NCI-H526 treated with DMSO at 0.1 percent for 48 hours (cell line): ENCODE measurements at regions not wholly inside any gene's neighbourhood (a gene's known extent, or its start where the extent isn't known, plus 50 kb on each side); places are given as distances from the start of the nearest gene placed in this dataset.

Experiments used
- DNase-seq: peaks from one replicate; lab custom pipeline; 2025; lab: John Stamatoyannopoulos, UW

DNA sequence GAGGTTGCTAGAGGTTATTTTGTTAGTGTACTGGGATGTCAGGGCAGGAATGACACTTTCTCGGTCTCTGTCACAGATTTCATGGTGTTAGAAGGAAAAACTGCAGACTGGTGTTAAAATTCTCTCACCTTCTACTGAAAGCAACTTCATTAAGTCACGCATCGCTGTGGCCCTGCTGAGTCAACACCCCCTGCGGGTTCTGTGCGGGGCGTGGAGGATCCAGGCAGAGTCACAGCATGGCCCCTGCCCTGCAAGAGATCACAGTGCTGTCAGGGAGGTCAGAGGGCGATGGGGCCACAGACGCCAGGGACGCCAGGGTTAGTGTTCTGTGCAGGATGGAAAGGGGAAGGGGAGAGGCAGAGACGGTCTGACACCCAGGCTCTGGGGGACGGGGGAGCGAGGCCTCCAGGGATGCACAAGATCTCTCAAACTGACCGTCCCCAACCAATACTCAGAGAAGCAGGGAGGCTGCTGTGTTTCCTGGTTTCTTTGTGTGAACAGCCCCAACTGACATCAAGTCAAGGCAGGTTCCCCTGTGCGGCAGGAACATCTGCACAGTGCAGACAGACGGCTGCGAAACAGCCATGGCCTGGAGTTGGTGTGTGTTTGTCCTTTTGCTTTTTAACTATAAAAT is 354.9 kb upstream of the SALL3 start:
- no peak for DNase-seq

DNA sequence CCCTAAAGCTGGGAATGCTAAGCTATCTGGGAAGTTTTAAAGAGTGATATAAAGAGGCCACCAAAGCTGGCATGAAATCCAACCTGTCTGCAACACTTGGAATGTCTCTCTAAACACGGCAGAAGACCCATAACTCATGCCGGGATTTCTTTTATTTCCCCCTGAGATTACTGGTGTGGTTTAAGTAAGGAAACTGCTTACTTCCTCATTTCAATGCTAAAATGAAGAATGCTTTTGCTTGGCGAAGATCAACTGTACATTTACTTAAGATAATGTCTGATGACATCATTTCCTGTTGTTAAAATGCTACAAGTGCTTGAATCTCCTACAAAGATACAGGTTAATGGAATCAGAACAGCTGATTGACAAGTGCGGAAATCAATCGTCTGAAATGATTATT is 353.8 kb upstream of the SALL3 start:
- no peak for DNase-seq

DNA sequence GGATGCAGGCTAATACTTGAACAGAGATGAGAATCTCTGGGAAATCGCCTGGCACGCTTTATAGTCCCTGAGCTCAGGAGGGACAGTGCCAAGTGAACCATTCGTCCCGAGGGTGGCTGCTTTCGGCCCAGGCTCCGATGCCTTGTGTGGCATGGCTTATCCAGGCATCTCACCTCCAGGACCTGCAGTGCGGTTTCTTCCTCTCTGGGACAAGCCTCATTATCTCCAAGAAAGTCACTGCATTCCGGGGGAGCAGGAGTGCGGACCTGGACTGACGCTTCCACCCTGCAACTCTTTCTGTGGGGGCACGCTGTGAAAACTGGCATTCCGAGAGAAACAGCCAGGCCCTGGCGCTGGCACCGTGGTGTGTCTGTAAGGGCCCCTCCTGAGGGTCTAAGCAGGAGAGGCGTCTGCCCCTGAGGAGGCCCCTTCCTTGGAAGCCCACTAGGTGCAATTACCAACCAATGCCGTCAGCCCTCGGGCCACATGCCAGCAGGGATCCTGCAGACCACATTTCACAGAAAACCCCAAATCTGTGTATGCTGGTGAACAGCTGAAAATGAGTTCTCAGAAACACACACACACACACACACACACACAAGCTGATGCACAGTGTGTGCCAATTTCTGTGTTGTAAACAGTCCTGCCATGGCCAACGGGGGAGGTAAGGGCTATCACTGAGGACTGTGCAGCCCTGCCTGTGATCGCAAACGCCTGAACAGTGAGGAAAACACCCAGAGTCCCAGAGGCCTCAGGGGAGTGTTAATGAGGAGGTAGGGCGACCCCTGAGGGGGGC is 351.9 kb upstream of the SALL3 start:
- DNase-seq, result no peak

DNA sequence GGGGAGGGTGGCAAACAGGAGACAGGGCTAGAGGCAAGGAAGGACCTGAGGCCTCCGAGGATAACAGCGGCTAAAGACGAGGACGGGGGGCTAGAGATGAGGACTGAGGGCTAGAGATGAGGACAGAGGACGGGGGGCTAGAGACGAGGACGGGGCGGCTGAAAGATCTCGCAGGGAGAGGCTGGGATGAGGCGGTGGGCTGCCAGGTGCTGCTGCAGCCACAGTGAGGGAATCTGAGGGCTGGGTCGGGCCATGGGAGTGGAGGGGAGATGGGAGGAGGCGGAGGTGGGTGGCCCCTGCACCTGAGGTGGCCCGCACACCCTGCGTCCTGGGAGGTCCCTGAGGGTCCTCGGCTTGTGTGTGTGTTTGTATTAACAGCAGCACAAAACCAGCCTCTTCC is 350.2 kb upstream of the SALL3 start:
- no peak for DNase-seq

DNA sequence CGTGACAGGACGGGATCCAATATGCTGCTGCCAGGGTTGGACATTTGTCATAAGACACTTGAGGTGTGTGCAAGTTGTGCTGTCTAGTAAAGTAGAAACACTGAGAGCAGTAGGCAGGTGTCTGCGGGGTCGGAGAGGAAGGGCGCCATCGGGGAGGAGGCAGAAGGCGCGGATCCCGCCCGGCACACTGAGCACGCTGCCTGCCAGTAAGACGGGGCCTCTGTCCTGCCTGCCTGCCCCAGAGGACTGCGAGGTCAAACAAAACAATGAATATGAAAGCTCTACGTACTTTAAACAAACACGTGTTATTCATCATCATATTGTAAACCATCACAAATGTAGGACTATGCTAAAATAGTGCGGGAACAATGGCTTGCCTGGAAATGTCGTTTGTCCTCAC is 349.3 kb upstream of the SALL3 start:
- no peak for DNase-seq

DNA sequence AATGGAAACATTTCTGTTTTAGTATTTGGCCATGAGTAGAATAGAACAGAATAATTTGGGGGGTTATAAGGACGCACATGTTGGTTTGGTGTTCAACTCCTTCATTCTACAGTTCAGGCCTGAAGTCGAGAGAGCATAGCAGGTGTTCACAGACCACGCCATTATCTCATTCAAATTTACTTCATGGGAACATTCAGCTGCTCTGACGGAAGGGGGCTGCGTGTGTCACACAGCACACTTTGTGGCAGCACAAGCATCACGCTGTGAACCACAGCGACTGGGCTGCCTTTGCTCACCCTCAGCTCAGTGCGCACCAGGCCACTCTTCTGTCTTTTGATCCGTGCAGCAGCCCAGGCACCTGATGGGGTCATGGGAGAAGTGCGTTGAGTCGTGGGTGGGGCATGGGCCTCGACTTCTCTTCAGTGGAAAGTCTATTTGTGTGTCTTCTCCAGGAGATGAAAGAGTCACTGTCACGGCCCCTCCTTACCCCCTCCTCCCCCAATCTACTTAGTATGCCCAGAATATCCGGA is 348.6 kb upstream of the SALL3 start:
- no peak for DNase-seq

DNA sequence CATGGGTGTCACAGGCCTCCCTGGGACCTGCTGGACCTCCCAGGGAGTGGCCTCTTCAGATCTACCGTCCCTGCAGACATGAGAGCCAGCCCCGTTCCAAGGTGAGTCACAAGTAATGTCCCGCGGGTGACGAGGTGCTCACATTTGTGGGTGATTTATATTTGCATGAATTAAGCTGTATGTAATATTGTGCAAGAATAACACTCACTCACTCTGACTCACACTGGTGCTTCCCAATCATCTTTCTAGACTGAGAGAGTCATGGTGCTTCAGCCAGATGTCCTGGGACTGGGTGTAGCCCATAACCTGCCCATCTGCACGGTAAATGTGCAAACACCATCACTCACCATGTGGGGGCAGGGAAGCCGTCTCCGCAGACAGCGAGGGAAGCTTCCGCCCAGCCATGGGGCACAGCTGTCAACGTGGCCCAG is 347.5 kb upstream of the SALL3 start:
- no peak for DNase-seq

DNA sequence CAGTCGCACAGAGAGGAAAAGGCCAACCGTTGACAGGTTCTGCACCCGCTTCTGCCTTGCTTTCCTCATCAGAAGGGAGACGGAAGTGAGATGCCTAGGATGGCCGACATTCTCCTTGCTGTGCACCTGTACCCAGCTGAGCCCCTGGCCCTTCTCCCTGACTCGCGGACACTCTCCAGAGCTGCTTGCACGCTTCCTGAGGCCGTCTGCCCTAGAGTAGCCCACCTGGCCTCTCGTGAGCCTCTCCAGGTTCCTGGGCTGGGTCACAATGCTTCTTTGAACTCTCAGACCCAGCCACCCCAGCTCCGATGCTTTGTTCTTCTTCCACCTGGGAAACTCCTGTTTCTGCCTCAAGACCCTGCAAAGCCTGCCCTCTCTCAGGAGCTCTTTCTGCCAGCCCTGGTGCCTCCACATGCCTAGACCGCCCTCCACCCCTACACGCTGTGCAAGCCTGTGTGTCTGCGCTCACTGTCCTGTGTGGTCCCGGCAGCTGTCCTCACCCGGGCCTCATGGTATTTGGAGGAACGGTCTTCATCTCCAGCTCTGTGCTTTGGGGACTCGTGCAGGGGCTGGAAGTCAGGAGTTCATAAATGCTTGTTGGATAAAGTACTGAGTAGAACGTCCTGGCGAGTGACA is 345.4 kb upstream of the SALL3 start:
- no peak for DNase-seq

DNA sequence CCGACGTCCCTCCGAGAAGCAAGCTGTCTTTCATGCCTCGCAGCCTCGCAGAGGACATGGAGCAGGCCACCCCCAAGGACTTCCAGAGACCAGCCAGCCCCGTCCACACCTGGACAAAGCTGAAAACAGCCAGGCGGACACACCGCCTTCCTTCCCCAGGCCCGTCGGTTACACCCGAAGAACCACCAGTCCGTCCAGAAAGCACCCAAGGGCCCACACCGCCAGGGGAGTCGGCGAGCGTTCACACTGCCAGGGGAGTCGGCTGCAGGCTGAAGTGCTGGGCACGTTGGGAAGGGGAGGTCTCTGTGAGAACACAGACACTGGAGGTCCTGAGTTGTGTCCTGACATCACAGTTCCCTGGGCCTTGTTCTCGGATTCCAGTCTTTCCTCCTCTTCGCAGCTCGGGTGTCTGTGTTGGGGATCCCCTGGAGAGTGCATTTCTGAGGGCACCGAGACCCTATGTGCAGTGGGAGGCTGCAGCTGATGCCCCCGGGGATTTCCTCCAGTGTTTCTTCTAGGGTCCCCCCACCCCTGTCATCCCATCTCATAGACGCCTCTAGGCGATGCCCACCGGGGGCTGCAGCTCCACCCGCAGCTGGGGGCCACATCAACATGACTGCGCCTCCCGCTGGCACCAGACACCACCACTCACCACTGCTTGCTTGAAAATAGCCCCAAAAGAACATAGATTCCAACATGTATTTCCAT is 344.4 kb upstream of the SALL3 start:
- DNase-seq, result no peak

DNA sequence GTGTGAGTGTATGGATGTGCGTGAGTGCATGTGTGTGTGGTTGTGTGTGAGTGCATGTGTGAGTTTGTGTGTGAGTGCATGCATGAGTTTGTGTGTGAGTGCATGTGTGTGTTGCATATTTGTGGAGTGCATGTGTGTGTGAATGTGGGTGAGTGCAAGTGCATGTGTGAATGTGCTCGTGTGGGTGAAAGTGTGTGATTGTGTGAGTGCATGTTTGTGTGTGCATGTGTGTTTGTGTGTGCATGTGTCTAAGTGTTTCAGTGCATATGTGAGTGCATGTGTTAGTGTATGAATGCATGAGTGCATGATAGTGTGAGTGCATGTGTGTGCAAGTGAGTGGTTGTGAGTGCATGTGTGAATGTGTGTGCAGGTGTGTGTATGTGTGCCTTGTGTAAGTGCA is 343.4 kb upstream of the SALL3 start:
- DNase-seq, result no peak

DNA sequence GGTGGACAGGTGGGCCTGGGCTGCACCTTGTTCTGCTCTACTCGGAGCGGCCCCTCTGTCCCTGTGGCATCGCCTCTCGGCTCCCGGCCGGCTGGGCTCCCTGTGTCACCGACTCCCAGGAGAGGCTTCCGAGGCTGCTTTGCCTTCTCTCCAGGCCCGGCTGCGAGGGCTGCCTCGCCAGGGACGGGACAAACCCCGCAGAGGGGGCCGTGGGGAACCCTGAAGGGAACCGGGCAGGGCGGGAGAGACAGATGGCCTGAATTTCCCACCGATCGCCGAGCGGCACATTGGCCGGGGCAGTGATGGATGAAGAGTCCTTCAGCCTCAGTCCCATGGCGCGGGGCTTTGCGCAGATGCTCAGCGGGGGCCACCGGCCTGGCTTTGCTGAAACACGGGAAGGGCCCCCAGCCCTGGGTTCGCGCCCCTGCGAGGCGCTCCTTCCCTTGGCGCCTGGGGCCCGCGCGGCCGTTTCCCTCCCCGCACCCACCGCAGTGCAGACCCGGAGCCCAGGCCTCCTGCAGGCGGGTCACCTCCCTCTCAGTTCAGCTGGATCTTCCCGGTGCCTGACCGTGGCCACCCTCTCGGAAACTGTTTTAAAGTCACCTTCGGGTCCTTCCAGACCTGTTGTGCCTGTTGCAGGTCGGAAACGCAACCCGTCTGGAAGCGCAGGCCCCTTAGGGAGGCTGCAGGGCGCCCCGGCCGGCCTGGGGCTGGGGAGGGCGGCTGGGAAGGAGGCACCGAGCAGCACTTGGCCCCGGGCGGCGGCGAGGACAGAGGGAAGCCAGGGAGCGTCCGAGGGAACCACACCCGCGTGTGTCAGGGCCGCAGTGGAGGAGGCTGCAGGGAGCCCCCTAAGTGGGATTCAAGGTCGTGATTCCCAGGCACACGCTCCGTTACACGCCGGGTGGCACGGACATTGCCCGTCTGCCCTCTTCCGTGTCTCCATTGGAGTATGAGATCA is 341.9 kb upstream of the SALL3 start:
- no peak for DNase-seq

DNA sequence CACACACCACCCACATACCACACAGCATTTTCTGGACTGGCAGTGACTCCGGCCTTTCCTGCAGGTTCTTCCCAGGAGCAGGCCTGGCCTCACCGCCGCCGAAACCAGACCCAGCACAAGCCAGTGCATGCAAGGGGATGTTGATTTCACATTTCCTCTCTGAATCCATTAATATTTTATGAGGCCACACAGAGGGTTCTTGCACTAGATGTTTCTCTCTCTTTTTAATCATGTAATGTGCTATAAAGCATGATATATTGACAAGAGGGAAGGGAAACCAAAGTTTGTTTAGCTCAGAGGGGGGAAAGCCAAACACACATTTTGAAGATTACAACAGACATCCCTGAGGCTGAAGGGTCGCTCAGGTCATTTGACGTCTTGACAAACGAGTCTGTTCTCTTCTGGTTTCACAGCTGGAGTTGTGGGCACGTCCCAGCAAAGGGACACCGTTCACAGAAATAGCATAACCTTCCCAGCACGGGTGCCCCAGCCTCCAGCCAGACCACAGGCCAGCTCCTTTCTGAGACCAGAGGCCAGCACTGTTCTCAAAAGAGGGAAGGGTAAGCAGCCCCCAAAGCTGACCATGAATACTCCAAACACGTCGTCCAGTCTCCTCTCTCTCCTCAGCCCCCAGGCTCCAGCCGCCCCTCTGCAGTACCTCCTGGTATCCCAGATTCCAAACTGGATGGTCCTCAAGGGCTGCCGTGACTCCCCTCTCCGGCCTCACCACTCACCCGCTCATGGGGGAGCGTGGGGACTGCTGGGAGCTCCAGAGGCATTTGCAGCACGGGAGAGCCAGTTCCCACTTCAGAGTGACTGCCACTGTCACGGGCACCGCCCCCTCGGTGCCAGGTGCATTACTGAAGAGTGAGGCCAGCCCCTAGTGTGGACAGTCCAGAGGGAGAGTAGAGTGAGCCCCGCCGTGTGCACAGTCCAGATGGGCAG is 340.3 kb upstream of the SALL3 start:
- DNase-seq, result no peak

DNA sequence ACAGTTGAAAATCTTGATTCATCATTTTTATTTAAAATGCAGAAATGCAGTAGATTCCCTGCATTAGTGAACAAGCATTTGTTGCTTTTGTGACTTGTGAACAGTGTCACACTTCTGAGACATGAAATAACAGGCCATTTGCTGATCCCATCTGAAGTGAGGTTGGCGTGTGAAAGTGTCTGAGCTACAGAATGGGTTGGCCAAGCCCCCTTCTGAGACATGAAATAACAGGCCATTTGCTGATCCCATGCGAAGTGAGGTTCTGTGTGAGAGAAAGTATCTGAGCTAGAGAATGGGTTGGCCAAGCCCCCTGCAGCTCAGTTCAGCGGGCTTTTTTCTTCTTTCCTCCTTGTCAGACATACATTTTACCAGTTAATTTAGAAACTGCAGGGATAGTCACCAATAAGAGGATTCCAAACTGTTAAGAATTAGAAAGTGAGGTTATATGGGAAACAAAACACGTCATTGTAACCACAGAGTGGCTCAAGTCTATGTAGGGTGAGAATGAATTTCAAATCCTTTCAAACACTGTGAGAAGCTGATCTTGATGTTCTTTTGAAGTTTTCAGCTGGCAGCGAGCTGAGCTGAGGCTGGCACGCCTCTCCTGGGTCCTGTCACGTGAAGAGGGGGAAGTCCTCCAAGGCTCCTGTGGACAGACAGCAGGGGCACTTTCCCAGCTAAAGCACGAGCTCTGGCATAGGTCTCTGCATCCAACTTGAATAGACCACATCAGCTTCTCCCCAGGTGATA is 339.2 kb upstream of the SALL3 start:
- DNase-seq, result no peak

DNA sequence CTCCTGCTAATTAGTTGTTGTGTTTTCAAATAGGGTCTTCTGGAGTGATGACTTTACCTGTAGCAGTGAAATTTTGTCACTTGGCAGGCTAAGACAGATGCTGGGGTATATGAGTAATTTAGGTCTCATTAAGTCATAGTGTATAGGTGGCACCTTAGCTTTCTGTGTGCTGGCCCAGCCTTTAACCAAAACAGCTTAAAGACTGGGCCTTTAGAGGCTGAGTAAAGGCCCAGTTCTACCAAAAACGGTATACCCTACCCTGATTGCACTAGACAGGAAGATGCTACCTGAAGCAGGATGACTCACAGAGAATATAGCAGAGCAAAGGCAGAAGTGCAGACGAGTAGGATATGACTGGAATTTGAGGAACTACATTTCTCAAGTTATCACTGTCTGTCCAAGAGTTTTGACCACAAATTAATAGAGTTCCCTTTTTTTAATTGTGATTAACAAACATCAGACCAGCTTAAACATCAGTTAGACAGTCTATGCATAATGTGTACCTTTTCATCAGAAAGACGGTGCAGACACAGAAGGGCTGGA is 337.9 kb upstream of the SALL3 start:
- DNase-seq, result no peak

DNA sequence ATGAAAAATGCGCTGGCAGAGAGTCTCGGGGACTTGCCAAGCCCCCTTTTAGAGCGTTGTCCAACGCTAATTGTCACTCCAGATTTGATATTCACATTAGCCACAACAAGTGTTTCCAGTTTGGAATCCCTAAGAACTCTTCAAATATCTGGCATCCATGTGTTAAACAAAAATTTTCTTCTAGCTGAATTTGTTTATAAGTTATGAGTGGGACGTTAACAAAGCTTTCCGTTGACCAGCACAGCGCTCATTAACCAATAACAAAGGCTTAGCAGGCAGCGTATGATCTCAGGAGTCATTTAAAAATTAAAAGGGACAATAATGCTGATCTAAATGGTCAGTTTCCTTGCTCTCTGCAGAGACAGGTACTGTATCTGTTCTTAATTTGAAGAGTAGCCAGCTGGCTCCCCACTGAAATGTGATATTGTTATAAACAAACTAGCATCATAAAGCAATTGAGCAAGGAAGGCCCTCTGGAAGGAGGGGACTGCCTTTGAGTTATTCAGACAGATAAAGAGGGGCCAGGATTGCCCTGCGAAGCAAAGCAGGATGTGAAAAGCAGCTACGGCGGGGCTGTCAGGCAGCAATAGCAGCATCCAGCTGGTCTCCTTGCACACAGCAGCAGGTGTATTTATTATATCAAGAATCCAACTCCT is 337.2 kb upstream of the SALL3 start:
- DNase-seq, result no peak

DNA sequence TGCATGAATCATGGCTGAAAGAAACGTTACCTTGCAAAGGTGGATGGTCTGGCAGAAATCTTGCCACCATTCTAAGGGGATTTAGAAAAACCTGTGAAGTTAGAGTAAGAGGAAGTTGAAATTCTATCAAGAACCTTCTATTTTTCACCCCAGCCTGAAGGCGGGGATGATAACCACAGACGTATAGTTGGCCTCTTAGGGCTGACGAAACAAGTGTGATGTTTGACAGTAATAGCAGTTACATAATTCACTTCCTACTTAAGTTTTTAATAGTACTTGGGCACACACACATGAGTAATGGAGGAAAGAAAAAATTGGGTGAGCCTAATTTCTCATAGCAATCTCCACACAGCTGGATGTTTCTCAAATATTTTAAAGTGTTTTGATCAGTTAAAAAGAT is 336.6 kb upstream of the SALL3 start:
- DNase-seq, result no peak

DNA sequence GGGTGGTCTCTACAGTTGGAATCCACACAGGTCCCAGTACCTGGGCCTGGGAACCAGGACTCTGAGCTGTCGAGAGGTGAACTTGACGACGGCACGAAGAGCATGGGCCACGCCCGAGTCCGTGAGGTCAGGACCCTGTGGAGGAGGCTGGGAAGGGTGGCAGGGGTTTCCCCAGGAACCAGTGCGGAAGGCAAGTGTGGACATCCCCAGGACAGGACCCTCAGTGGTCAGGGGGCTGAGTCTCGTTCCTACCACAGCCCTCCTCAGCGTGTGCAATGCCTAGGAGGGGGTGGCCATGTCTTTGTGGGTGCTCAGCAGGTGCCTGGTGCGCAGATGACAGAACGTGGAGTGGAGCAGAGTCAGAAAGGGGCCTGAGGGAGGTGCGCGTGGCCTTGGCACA is 335.6 kb upstream of the SALL3 start:
- no peak for DNase-seq

DNA sequence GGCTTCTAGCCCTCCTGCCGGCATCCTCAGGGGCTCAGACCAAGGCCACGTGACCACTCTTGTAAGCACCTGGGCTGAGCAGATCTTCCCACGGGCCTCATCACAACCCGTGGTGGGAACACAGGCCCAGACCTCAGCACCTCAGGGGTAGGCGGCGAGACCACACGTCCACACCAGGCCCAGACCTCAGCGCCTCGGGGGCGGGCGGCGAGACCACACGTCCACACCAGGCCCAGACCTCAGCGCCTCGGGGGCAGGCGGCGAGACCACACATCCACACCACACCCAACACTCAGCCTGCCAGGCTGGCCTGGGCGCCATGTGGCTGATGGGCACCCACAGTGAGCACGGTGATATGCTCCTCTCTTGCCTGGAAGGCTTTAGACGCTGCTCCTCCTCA is 334.4 kb upstream of the SALL3 start:
- no peak for DNase-seq

DNA sequence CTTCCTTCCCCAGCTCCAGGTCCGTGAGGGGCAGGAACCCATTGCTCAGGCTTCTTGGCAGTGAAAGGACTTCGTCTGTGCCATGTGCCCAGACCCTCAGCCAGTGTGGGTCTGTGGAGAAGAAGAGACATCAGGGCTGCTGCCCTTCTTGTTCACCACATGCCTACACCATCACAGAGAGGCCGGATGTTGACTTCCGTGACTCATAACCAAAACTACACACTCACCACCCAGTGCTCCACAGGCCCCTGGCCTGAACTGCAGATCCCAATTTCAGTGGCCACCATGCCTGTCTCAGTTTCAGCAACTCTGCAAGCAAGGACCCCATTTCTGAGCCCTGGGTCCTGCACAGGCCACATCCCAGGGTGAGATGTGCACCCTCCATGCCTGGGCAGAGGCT is 332.6 kb upstream of the SALL3 start:
- DNase-seq, result no peak
